ENCODE measurements at regions not wholly inside any gene's neighbourhood (a gene's known extent, or its start where the extent isn't known, plus 50 kb on each side); places are given as distances from the start of the nearest gene placed in this dataset.

DNA sequence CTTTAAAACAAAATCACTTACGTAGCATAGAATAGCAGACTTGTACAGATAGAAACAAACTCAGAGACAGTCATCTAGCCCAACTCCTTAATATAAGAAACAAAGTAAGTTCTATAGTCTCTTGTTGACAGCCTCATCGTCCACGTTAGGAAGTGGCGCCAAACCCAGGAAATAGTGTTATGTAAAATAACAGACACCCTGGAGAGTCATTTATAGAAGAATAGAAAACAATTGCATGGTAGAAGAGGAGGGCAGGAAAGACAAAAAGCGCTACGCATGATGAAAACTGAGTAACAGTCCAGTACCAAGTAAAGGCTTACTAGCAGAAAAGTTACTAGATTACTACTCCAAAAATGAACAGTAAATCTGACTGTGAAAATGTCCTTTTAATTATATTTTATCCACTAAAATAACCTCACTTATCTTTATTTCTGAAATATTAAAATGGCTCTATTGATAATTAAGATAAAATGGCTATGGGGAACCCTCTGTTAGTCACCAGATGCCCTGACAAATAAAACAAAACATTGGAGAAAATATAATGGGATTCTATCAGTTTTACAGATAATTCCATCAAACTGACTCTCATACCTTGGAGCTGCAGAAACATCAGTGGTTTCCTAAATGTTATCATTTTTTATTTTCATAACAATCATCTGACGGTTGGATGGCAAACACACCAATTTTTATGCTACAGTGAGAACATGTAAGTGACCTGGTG lies 434.0 kb upstream of the C9orf72 start:
- no peak for DNase-seq (ENCODE audit: low read depth in 2 of 2)

DNA sequence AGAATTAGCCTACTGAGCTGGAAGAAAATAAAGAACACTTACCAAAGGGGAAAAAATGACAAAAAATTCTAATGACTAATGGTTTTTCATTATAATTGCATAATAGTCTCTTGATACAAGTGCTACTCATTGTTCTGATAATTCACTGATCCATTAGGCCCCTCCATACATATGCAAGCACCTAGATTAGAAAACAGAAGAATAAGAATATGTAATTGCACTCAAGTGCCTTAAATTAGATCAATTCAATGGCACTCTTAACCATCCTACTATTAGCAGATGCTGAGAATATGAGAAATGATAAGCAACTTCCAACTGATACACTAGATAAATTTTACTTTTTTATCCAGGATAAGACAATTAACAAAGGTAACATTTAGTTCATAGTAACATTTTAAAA lies 440.9 kb upstream of the C9orf72 start:
- DNase-seq (ENCODE audit: low read depth in 2 of 2), result no peak

DNA sequence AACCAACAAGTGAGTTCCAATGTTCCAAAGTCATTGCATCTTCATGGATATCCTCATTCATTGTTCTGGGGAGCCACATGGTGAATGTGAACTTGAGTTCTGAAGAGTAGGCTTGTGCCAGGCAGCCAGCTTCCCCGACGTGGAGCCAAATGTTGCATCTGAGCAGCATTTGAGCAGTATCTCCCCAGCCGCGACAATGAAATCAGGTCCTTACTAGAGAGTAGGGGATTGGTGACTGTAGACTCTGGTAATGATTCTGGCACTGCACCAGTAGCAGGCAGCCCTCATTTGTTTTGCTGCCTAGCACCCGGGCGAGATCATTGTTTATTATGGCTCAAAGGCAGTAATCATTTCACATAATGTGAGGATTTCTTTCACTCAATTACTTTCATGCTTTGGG lies 451.4 kb upstream of the C9orf72 start:
- no peak for DNase-seq (ENCODE audit: low read depth in 2 of 2)

GRCh38 chr9:28025186-28025585 lies 451.9 kb upstream of the C9orf72 start:
- DNase-seq (ENCODE audit: low read depth in 2 of 2), result no peak

DNA sequence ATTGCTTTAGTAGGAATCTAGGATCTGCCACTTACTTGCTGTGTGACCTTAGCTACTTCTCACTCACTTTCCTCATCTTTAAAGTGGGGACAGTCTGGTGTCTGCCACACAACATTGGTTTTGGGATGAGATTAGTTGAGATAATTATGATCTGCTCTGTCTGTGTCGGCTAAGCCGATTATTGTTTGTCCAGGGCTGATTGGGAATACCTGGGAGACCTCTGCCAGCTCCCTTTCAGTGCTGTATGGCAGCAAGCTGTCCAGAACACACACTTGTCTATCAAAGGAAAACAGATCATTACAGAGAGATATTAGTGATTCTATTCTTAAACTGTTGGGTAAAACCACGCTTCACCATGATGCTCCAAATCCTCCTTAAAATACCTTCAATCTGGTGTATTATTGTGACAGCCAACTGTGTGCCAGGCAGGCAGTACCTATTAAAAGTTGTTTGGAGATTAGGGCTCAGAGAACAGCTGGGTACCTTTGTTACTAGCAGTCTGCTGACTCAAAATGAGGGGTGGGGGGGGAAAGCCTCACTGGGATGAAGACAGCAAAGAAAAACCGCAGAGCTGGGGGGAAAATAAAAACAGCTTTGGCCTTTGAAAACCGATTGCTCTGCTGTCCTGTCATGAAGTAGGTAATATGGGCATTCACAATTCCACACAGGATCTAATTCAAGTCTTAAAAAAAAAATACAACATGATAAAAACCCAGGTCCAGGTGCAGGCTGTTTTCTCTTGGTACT lies 458.4 kb upstream of the C9orf72 start:
- no peak for DNase-seq (ENCODE audit: low read depth in 2 of 2)

DNA sequence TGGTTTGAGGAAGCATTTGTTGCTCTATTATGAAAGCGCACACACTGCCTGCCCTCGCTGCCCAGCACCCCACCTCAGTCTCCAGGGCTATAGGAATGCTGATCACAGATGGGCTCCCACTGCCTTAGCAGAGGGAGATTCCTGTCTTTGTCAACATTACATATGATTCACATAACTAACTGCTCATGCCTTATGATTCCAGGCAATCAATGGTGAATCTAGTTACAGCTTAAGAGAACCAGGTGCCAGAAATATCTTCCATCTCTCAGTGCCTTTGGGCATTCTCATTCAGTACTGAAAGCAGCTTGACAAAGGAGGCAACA lies 458.9 kb upstream of the C9orf72 start:
- no peak for DNase-seq (ENCODE audit: low read depth in 2 of 2)

DNA sequence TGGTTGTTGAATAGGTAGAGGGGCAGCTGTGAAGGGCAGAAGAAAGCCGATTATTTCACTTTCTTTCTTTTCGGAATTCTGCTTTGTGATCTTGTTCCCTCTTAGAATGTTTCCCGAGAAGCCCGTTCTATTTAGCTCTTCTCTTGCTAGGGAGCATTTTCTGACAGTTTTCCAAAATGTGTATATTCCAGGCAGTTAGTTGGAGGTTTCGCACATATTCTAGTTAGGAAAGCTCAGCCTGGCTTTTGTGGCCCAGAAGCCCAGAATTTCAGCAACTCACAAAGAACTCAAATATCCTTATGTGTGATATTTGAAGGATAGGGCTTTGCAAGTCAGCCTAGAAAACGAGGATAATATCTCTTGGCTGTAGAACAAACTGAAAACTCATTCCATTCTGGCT lies 461.0 kb upstream of the C9orf72 start:
- DNase-seq (ENCODE audit: low read depth in 2 of 2), result no peak

DNA sequence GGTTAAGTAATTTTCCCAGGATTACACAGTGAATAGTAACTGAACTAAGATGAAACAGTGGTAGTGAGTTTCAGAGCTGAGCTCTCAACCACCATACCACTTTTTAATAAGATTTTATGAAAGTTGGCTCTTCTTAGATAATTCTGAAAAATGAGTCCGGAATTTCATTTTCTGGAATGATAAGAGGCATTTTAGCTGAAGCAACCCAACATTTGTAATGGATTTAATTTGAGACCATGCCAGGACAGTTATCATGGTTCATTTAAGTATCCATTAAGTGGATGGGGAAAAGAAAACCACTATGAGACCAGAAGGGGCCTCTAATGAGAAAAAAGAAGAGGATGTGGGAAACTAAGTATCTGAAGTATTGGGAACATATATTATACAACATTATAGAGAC lies 464.7 kb upstream of the C9orf72 start:
- no peak for DNase-seq (ENCODE audit: low read depth in 2 of 2)

DNA sequence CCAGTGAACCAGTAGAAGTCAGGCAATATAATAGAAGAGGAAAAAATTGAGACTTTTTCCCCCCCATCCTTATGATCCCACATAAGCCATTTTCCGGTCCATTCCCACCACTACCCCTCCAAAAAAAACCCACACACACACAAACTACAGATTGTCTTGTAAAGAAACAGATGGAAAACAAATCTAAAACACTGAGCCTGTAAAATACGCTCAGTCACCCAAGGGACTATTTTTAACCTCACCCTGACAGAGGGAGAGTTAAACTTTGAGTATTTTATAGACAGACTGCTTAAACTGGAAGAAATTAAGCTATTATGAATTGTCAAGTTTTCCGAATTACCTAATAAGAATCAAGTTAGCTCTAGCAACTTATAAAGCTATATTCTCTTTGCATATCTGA lies 471.8 kb upstream of the C9orf72 start:
- no peak for DNase-seq (ENCODE audit: low read depth in 2 of 2)

DNA sequence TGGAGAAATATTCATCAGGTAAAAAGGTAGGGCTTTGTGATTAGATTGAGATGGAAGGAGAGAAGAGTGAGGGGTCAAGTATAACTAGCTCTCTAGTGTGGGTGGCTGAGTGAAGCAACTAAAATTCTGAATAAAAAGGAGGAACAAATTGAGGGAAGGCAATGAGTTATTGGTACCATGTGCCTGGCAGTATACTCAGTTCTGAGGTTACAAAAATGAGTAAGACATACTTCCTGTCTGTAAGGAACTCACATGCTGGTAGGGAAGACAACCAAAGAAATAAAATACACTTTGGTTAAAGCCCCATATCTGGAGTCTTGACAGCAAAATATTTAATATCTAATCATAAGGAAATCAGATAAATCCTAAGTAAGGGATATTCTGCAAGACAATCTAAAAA lies 476.8 kb upstream of the C9orf72 start:
- DNase-seq (ENCODE audit: low read depth in 2 of 2), result no peak

DNA sequence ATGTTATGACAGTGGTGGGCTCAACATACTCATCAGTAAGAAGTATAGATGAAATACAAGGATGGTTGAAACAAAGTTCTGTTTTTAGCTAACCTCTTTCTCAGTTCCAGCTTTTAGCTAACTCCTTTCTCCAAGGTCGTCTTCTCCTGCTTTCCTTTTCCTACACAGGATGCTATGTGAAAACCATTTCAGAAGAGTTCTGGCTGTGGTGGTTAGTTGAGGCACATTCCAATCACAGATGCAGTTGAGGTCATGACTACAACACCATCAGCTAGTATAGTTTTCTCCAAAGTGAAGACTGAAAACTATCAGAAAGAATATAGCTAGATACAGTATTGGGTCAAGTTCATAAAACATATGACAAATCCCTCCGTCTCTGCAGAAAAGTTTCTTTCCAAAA lies 477.7 kb upstream of the C9orf72 start:
- no peak for DNase-seq (ENCODE audit: low read depth in 2 of 2)

- no peak for DNase-seq (ENCODE audit: low read depth in 2 of 2)
Observed at GRCh38 chr9:28051559-28052503, 478.6 kb upstream of the C9orf72 start.

- no peak for DNase-seq (ENCODE audit: low read depth in 2 of 2)
Observed at GRCh38 chr9:28053096-28053777, 480.0 kb upstream of the C9orf72 start.

DNA sequence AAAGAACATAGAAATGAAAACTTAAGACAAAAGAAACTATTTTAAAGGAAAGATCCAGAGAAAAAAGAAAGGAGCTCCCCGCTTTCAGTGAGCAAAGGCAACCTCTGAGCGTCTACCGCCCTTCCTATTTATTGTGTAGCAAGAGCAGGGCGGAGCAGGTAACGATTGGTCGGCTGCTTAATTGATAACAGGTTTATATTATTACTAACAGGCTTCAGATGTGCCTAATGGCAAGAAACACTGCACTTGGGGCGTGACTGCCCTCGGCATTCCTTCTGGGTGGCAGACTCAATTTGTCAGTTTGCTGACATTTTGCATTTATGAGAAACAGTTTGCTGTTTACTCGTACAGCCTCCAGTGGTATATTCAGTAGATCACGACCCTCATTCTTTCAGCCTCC lies 482.7 kb upstream of the C9orf72 start:
- no peak for DNase-seq (ENCODE audit: low read depth in 2 of 2)

DNA sequence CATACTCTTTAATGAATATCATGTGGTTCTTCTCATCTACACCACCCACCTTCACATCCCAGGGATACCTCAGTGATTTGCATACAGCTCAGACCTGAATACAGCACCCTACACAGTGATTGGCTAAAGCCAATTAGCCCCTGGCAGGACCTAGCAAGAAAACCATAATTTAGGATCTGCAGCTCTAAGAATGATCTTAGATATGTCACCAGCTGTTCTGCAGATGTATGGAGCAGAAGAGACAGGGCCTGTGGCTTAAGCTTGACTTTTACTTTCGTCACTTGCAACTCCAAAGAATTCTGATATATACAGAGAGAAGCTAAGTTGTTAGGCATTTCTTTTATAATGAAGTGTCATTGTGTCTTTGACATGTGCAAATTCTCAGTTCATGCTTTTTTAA lies 483.2 kb upstream of the C9orf72 start:
- DNase-seq (ENCODE audit: low read depth in 2 of 2), result no peak

DNA sequence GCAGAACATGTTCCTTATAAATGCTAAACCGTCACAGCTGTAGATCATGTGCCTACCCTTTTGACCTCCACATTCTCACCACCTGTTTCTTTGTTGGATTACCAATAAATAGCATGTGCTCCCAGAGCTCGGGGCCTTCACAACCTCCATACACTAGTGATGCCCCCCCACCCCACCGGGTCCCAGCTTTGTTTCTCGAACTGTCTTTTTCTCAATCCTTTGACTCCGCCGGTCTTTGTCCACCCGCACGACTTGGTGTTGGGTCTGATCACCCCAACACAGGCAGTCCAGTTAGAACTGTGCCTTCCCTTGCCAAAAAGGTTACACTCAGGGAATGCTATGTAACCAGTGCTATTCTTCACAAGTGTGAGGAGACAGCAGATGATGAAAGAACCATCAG lies 485.9 kb upstream of the C9orf72 start:
- DNase-seq (ENCODE audit: low read depth in 2 of 2), result no peak

GRCh38 chr9:28064241-28064815 lies 491.0 kb upstream of the C9orf72 start:
- no peak for DNase-seq (ENCODE audit: low read depth in 2 of 2)

DNA sequence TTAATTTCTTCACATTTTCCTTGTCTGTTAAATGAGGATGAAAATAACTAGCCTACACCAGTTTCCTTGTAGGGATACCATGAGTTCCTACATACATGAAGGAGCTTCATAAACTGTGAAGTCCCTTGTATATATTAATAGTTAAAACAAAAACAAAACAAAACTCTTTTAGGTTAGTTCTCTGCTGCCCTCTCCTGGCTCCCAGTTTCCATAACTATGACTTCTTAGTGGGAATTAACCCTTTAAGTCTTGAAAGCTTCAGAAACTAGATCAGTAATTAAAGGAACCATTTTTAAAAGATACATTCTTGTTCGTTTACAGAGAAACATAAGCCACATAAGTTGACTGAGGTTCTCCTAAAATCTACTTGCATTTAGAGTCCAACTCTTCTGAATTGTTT lies 500.0 kb upstream of the C9orf72 start:
- DNase-seq (ENCODE audit: low read depth in 2 of 2), result no peak

- DNase-seq (ENCODE audit: low read depth in 2 of 2), result no peak
Observed at GRCh38 chr9:28079677-28080076, 506.4 kb upstream of the C9orf72 start.

- DNase-seq (ENCODE audit: low read depth in 2 of 2), result no peak
Observed at GRCh38 chr9:28082671-28083070, 509.4 kb upstream of the C9orf72 start.

GRCh38 chr9:28086881-28087280 lies 513.6 kb upstream of the C9orf72 start:
- DNase-seq (ENCODE audit: low read depth in 2 of 2), result no peak
